ENCODE measurements at regions not wholly inside any gene's neighbourhood (a gene's known extent, or its start where the extent isn't known, plus 50 kb on each side); places are given as distances from the start of the nearest gene placed in this dataset.

GRCh38 chr16:55073830-55074229 is 143.2 kb downstream of the IRX5 start:
- TF ChIP-seq POLR2A (IDR thresholded peaks at IDR 0.05; ENCODE audit: extremely low read depth, insufficient read length) (no peak), CTCF (IDR thresholded peaks at IDR 0.05; ENCODE audit: low read depth, low read length) (no peak)

Data from NB4 (cell line).